ENCODE measurements at regions not wholly inside any gene's neighbourhood (a gene's known extent, or its start where the extent isn't known, plus 50 kb on each side); places are given as distances from the start of the nearest gene placed in this dataset.

- no peak for DNase-seq (ENCODE audit: extremely low spot score, unreplicated experiment)
- no peaks in the 10 kb centered on the region for H3K4me1 Mint-ChIP-seq (ENCODE audit: unreplicated experiment)
- no peaks in the 10 kb centered on the region for H3K27me3 Mint-ChIP-seq
- TF ChIP-seq CTCF (conservative IDR thresholded peaks at IDR 0.05): no peak
- no peak overlapping the region for H3K4me3 Mint-ChIP-seq
- H3K9me3 Mint-ChIP-seq: no peaks in the 10 kb centered on the region
- H3K36me3 Mint-ChIP-seq: no peaks in the 10 kb centered on the region
- H3K27ac Mint-ChIP-seq: no peak overlapping the region
Measured at GRCh38 chr5:148708854-148709253, 54.5 kb upstream of the HTR4 start.

GRCh38 chr5:148711961-148712360 is 57.6 kb upstream of the HTR4 start:
- no peak for DNase-seq (ENCODE audit: extremely low spot score, unreplicated experiment)
- H3K27ac Mint-ChIP-seq: no peak overlapping the region

GRCh38 chr5:148713735-148714508 is 59.6 kb upstream of the HTR4 start:
- TF ChIP-seq CTCF (conservative IDR thresholded peaks at IDR 0.05): no peak
- Mint-ChIP-seq H3K36me3 (no peaks in the 10 kb centered on the region), H3K4me1 (ENCODE audit: unreplicated experiment) (no peaks in the 10 kb centered on the region), H3K4me3 (no peak overlapping the region), H3K9me3 (no peaks in the 10 kb centered on the region), H3K27me3 (peaks cover under 1% of the 10 kb centered on the region), H3K27ac (no peak overlapping the region)
- DNase-seq (ENCODE audit: extremely low spot score, unreplicated experiment): no peak

More at GRCh38 chr5:148711961-148712360, 57.6 kb upstream of the HTR4 start:
- TF ChIP-seq CTCF (conservative IDR thresholded peaks at IDR 0.05): no peak
- Mint-ChIP-seq H3K9me3 (no peaks in the 10 kb centered on the region), H3K4me3 (no peak overlapping the region), H3K27me3 (no peaks in the 10 kb centered on the region), H3K36me3 (no peaks in the 10 kb centered on the region), H3K4me1 (ENCODE audit: unreplicated experiment) (no peaks in the 10 kb centered on the region)

GRCh38 chr5:148716716-148717115 is 62.4 kb upstream of the HTR4 start:
- no peak overlapping the region for H3K4me3 Mint-ChIP-seq
- peaks cover 10% of the 10 kb centered on the region for H3K4me1 Mint-ChIP-seq (ENCODE audit: unreplicated experiment)
- no peaks in the 10 kb centered on the region for H3K36me3 Mint-ChIP-seq
- H3K27ac Mint-ChIP-seq: no peak overlapping the region
- no peaks in the 10 kb centered on the region for H3K9me3 Mint-ChIP-seq
- DNase-seq (ENCODE audit: extremely low spot score, unreplicated experiment): no peak
- H3K27me3 Mint-ChIP-seq: peaks cover 4% of the 10 kb centered on the region
- no peak for TF ChIP-seq CTCF (conservative IDR thresholded peaks at IDR 0.05)

GRCh38 chr5:148717668-148718067 is 63.3 kb upstream of the HTR4 start:
- Mint-ChIP-seq H3K4me3 (no peak overlapping the region), H3K9me3 (no peaks in the 10 kb centered on the region), H3K27ac (no peak overlapping the region), H3K27me3 (peaks cover 4% of the 10 kb centered on the region), H3K4me1 (ENCODE audit: unreplicated experiment) (peaks cover 10% of the 10 kb centered on the region), H3K36me3 (no peaks in the 10 kb centered on the region)
- no peak for TF ChIP-seq CTCF (conservative IDR thresholded peaks at IDR 0.05)
- no peak for DNase-seq (ENCODE audit: extremely low spot score, unreplicated experiment)
